Keratinocyte (primary cell): ENCODE measurements at regions not wholly inside any gene's neighbourhood (a gene's known extent, or its start where the extent isn't known, plus 50 kb on each side); places are given as distances from the start of the nearest gene placed in this dataset.

Experiments
- DNase-seq: peaks from one replicate; pipeline ENCODE4 v3.0.0-alpha.2; 2011; ENCODE audit warnings: low read depth, missing footprints, low spot score
- FAIRE-seq: peaks from 2 replicates; lab custom pipeline; 2011; peaks lifted over from hg19 to GRCh38; lab: Jason Lieb, UNC
- H2AFZ ChIP-seq: 2 replicates; pipeline ENCODE4 v1.6.0; 2012; ENCODE audit warnings: low read length, control low read depth, inconsistent platforms; ENCODE audit not compliant: control insufficient read depth
- H3K27ac ChIP-seq: 2 replicates; pipeline ENCODE4 v1.5.1; 2011; ENCODE audit warnings: low read length; ENCODE audit not compliant: control insufficient read depth, insufficient read depth
- H3K27me3 ChIP-seq: 3 replicates; pipeline ENCODE4 v1.6.0; 2011; ENCODE audit warnings: low read length; ENCODE audit not compliant: control insufficient read depth, insufficient read depth; ENCODE audit errors: extremely low read depth
- H3K36me3 ChIP-seq, 2 experiments: 2 replicates in 1 of 2; 3 replicates in 1 of 2; pipeline ENCODE4 v1.5.1; 2011; ENCODE audit warnings: low read length in 2 of 2, mild to moderate bottlenecking in 1 of 2; ENCODE audit not compliant: control insufficient read depth in 2 of 2, insufficient read depth in 2 of 2; ENCODE audit errors: extremely low read depth in 1 of 2
- H3K4me1 ChIP-seq: 3 replicates; pipeline ENCODE4 v1.5.1; 2011; ENCODE audit warnings: low read length; ENCODE audit not compliant: control insufficient read depth, insufficient read depth; ENCODE audit errors: extremely low read depth
- H3K4me2 ChIP-seq: 3 replicates; pipeline ENCODE4 v1.6.0; 2011; ENCODE audit warnings: low read depth, low read length; ENCODE audit not compliant: control insufficient read depth, insufficient read depth; ENCODE audit errors: extremely low read depth
- H3K4me3 ChIP-seq, 3 experiments: fragments of 200-600 bp in 1 of 3; sonication (generic) in 1 of 3; 2 replicates in 2 of 3; 3 replicates in 1 of 3; pipeline ENCODE4 v1.5.1; 2011 to 2016; ENCODE audit warnings: low read length in 3 of 3, mild to moderate bottlenecking in 3 of 3, control low read depth in 2 of 3, inconsistent platforms in 1 of 3, low read depth in 1 of 3, mixed read lengths in 1 of 3, mixed run types in 1 of 3, moderate library complexity in 1 of 3; ENCODE audit not compliant: control insufficient read depth in 2 of 3, insufficient read depth in 2 of 3; ENCODE audit errors: extremely low read depth in 1 of 3
- H3K79me2 ChIP-seq: 2 replicates; pipeline ENCODE4 v1.6.0; 2012; ENCODE audit warnings: low read length; ENCODE audit not compliant: control insufficient read depth, insufficient read depth
- H3K9ac ChIP-seq: 3 replicates; pipeline ENCODE4 v1.6.0; 2011; ENCODE audit warnings: low read length; ENCODE audit not compliant: control insufficient read depth, insufficient read depth; ENCODE audit errors: extremely low read depth
- H3K9me1 ChIP-seq: 3 replicates; pipeline ENCODE4 v1.6.0; 2011; ENCODE audit warnings: low read length; ENCODE audit not compliant: control insufficient read depth, insufficient read depth; ENCODE audit errors: extremely low read depth
- H3K9me3 ChIP-seq: 2 replicates; pipeline ENCODE4 v1.5.1; 2012; ENCODE audit warnings: low read depth, low read length; ENCODE audit not compliant: control insufficient read depth
- H4K20me1 ChIP-seq: 3 replicates; pipeline ENCODE4 v1.6.0; 2011; ENCODE audit warnings: low read length; ENCODE audit not compliant: control insufficient read depth, insufficient read depth; ENCODE audit errors: extremely low read depth
- EZH2 ChIP-seq: IDR thresholded peaks from one replicate; pipeline ENCODE4 v1.6.1; 2012; ENCODE audit warnings: inconsistent platforms, mild to moderate bottlenecking, low read length, moderate library complexity
- dilution Hi-C: fragments of 300-500 bp; cut with MboI; formaldehyde crosslinking; loops from one replicate; pipeline ENCODE4 v1.7.0; 2020; ENCODE audit warnings: low sequenced_read_pairs; ENCODE audit not compliant: extremely low pct_ligation_motif_present
- TF ChIP-seq, protein P1 (sequence below), 3 experiments: IDR thresholded peaks in 1 of 3; conservative IDR thresholded peaks in 1 of 3; optimal IDR thresholded peaks in 1 of 3; 2 replicates in 2 of 3; 3 replicates in 1 of 3; pipeline versions ENCODE3 to v1.5.1; 2011; ENCODE audit warnings: low read length in 3 of 3, mild to moderate bottlenecking in 3 of 3, moderate library complexity in 2 of 3, control low read depth in 1 of 3, inconsistent platforms in 1 of 3; ENCODE audit not compliant: insufficient read depth in 2 of 3; ENCODE audit errors: extremely low read depth in 1 of 3

- H3K4me3 ChIP-seq, result no peak overlapping the region
- H3K9me3 ChIP-seq, result no peaks in the 10 kb centered on the region
- H4K20me1 ChIP-seq, result no peaks in the 10 kb centered on the region
- TF ChIP-seq, protein P1, sequence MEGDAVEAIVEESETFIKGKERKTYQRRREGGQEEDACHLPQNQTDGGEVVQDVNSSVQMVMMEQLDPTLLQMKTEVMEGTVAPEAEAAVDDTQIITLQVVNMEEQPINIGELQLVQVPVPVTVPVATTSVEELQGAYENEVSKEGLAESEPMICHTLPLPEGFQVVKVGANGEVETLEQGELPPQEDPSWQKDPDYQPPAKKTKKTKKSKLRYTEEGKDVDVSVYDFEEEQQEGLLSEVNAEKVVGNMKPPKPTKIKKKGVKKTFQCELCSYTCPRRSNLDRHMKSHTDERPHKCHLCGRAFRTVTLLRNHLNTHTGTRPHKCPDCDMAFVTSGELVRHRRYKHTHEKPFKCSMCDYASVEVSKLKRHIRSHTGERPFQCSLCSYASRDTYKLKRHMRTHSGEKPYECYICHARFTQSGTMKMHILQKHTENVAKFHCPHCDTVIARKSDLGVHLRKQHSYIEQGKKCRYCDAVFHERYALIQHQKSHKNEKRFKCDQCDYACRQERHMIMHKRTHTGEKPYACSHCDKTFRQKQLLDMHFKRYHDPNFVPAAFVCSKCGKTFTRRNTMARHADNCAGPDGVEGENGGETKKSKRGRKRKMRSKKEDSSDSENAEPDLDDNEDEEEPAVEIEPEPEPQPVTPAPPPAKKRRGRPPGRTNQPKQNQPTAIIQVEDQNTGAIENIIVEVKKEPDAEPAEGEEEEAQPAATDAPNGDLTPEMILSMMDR (optimal IDR thresholded peaks at IDR 0.05 in 1 of 3, IDR thresholded peaks at IDR 0.05 in 1 of 3, conservative IDR thresholded peaks at IDR 0.05 in 1 of 3; ENCODE audit: extremely low read depth in 1 of 3, insufficient read depth in 2 of 3, low read length in 3 of 3), result no peak
- no peak for TF ChIP-seq EZH2
- no peaks in the 10 kb centered on the region for H3K4me1 ChIP-seq
- H3K27me3 ChIP-seq, result no peaks in the 10 kb centered on the region
- dilution Hi-C loops, result no loop called here
- H3K9me1 ChIP-seq, result no peaks in the 10 kb centered on the region
- no peaks in the 10 kb centered on the region for H3K36me3 ChIP-seq
- H3K27ac ChIP-seq, result no peak overlapping the region
- H3K79me2 ChIP-seq, result no peaks in the 10 kb centered on the region
- FAIRE-seq, result no peak
- DNase-seq, result no peak
- H3K9ac ChIP-seq, result no peak overlapping the region
- no peak overlapping the region for H3K4me2 ChIP-seq
- no peak overlapping the region for H2AFZ ChIP-seq
Measured at GRCh38 chr2:3097804-3098203, 279.8 kb downstream of the EIPR1 start.

- DNase-seq (no peak), FAIRE-seq (no peak)
- H4K20me1 ChIP-seq, result no peaks in the 10 kb centered on the region
- no peak overlapping the region for H2AFZ ChIP-seq
- H3K4me3 ChIP-seq, result no peak overlapping the region
- dilution Hi-C loops, result no loop called here
- no peaks in the 10 kb centered on the region for H3K36me3 ChIP-seq
- H3K4me2 ChIP-seq, result no peak overlapping the region
- H3K9me1 ChIP-seq, result no peaks in the 10 kb centered on the region
- H3K79me2 ChIP-seq, result no peaks in the 10 kb centered on the region
- no peak overlapping the region for H3K27ac ChIP-seq
- no peaks in the 10 kb centered on the region for H3K9me3 ChIP-seq
- H3K27me3 ChIP-seq, result no peaks in the 10 kb centered on the region
- H3K9ac ChIP-seq, result no peak overlapping the region
- no peaks in the 10 kb centered on the region for H3K4me1 ChIP-seq
- no peak for TF ChIP-seq EZH2
- TF ChIP-seq, protein P1 (optimal IDR thresholded peaks at IDR 0.05 in 1 of 3, IDR thresholded peaks at IDR 0.05 in 1 of 3, conservative IDR thresholded peaks at IDR 0.05 in 1 of 3; ENCODE audit: extremely low read depth in 1 of 3, insufficient read depth in 2 of 3, low read length in 3 of 3), result no peak
Measured at GRCh38 chr2:3094999-3095958, 282.3 kb downstream of the EIPR1 start.
